ENCODE measurements at regions not wholly inside any gene's neighbourhood (a gene's known extent, or its start where the extent isn't known, plus 50 kb on each side); places are given as distances from the start of the nearest gene placed in this dataset.

- TF ChIP-seq CTCF (IDR thresholded peaks at IDR 0.05; ENCODE audit: insufficient read depth, low read length) (no peak), POLR2AphosphoS5 (IDR thresholded peaks at IDR 0.05; ENCODE audit: low read depth) (no peak), REST (IDR thresholded peaks at IDR 0.05; ENCODE audit: insufficient replicate concordance, low read depth) (no peak)
These were observed 371.0 kb downstream of the PRELID2 start for GRCh38 chr5:145464171-145464570.
